DMS153 treated with DMSO at 0.1 percent for 48 hours (cell line): ENCODE measurements at regions not wholly inside any gene's neighbourhood (a gene's known extent, or its start where the extent isn't known, plus 50 kb on each side); places are given as distances from the start of the nearest gene placed in this dataset.

Experiments
- DNase-seq: peaks from one replicate; lab custom pipeline; 2025; ENCODE audit not compliant: unreplicated experiment; lab: John Stamatoyannopoulos, UW

GRCh38 chr3:40979962-40980361 is 219.3 kb upstream of the CTNNB1 start:
- DNase-seq, result no peak

DNA sequence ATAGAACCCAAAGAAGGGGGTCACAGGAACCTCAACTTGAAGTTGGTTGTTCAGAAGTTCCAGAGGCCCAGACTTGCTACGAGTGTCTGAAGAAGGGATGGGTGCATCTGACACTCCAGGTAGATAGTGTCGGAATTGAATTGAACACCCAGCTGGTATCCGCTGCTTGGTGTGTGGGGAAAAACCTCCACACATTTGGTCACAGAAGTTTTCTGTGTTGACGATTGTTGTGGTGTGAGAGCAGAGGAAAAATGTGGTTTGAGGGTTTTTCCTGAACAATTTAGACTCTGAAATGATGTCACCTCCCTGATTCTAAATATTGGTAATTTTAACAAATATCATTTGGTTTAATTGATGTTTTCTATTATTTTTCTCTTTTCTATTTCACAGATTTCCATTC is 218.8 kb upstream of the CTNNB1 start:
- no peak for DNase-seq

DNA sequence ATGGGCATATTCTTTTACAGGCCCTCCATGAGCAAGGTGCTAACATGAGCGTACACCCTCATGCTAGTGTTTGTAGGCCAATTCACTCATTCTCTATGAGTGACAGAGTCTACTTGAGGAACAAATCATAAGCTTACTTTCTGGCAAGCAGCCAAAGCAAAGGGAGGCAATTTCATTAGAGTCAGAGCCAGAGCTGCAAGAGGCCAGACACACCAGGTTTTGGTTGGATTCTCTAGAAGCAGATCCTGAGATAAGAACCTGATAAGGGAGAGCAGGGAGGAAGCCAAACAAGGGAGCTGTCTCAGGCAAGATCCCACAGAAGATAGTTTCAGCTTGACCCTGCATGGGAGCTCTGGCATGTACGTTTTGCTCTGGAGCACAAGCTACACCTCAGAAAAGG is 214.1 kb upstream of the CTNNB1 start:
- DNase-seq, result no peak

DNA sequence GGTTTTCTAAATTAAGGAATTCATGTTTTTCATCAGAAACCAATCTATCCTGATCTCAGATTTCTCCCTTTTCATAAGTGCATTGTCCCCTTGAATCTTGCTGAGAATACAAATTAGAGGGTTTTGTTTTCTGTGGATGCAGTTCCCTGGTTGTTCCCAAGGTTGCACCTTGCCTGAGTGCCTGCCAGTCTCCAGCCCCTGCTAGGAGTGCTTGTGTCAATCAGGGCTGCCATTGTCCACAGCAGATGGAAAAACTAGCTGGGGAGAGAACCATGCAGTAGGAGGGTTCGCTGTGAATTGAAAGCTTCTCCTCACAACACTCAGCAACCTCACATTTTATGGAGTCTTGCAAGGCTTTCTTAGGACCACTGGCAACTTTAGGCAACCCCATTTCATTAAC is 210.8 kb upstream of the CTNNB1 start:
- DNase-seq, result no peak

DNA sequence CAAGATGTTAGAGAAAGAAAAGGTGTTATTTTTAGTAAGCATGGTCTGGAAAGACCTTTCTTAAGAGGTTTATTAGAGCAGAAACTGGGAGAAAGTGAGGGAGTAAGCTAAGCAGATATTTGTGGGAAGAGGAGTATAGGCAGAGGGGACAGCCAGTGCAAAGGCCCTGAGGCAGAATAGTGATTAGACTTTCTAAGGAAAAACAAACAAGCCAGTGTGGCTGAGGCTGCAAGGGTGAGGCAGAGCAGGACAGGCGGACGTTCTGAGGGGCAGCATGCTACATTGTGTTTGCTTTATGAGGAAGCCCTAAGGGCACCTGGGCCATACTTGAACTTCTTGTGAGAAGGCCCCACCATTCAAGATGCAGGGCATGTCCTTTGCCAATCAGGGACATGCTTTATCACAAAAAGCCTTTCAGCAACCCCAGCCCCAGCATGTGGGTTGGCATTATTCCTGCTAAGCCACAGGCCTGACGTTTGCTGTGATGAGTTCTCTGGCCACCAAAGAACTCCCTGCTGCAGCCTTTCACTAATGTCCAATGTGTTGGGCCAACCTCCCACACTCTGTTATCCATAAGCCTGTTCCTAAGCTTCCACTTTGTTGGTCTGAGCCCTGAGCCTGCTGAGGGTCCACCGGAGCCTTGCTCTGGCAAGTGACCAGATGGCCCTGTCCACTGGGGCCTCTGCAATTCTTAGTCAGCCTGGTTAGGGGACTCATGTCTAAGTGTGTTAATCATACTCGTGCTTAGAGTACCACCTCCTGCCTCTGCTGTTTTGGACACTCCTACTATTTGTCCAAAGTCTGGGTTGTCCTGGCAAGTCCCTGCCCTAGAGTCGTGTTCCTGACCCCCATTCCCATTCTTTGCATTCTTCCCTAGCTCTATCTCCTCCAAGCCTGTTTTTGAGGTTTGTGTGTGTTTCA is 209.9 kb upstream of the CTNNB1 start:
- DNase-seq, result no peak

DNA sequence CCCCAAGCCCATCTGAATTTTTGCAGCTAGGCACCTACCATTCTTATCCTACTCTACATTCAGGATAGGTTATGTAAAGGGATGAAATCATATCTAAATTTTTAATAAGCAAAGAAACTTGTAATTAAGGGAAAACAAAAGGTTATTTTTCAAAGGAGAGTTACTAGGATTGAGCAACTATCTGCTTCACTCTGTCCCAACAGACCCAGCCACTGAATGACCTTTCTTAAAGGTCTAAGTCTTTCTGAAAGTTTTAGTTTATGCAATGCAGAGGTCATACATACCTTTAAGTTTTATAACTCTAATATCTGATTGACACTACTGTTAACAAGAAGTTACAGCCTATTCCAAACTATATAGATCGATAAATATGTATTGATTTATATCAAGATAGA is 209.2 kb upstream of the CTNNB1 start:
- no peak for DNase-seq

DNA sequence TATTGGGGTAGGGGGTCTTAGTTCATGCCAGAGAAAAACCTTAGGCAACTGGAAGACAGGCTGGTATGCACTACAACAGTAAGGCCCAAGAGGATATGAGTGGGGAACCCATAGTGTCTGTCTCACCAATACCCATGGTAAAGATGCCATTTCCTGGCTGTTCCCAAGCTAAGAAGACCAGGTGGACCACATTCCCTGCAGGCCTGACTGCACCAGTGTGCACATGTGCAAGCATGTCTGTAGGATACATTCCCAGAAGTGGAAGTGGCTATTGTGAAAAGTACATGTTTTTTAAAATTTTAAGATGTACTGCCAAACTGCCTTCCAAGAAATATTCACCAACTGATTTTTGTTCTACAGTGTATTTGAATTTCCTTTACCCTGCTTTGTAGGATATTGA is 207.3 kb upstream of the CTNNB1 start:
- DNase-seq, result no peak

- no peak for DNase-seq
Observed at GRCh38 chr3:40994611-40995010, 204.7 kb upstream of the CTNNB1 start.

GRCh38 chr3:40995271-40995670 is 204.0 kb upstream of the CTNNB1 start:
- no peak for DNase-seq

DNA sequence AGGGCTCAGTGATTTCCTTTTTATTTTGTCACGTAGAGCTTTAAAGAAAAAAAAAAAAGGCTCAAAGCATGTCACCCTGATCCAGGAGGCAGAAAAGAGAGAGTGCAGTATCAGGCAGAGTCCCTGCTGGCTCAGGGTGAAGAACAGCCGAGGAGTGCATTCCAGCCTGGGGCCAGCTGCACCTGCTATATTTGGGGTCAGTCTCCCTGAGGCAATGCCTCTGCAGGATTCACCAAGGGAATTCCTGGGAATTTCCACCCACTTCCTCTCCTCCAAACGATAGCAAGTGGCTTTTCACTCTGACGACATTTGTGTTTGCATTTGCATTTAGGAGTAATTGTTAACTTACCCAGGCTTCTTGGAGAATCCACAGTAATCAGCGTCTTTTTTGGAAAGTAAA is 202.9 kb upstream of the CTNNB1 start:
- no peak for DNase-seq

DNA sequence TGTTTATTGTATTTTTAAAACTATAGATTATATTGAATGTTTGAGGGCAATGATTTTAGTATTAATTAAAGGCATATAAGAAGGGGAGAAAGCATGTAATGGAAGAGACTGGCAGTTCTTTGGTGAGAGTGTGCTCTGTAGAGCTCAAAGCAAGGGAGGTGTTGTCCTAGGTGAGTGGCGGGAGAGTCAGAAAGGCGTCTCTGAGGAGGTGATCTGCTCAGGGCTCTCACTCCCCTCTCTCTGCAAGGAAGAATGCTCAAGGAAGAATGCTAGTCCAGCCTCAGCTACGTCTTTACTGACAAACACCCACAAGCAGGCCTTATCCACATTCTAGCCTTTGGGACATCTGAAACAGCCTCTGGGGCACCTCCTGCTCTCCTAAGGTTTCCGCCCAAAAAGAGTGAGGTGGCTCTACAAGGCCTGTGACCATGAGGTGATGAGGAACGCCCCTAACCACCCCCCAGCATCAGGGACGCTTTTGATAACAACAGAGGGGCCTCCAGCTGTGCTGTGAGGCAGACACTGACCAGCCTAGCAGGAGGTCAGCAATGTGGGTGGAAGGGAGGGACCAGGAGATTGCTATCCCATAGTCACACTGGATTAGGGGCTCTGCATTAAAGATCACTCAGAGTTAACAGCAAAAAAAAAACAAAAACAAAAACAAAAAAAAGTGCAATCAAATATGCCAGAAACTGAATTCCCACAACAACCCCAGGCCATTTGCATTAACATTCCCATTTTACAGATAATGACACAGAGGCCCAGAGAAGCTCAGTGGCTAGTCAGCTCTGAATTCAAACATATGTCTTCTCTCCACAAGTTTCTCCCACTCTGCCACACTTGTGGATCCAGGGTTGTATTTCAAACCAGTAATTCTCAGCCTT is 202.2 kb upstream of the CTNNB1 start:
- DNase-seq, result no peak

DNA sequence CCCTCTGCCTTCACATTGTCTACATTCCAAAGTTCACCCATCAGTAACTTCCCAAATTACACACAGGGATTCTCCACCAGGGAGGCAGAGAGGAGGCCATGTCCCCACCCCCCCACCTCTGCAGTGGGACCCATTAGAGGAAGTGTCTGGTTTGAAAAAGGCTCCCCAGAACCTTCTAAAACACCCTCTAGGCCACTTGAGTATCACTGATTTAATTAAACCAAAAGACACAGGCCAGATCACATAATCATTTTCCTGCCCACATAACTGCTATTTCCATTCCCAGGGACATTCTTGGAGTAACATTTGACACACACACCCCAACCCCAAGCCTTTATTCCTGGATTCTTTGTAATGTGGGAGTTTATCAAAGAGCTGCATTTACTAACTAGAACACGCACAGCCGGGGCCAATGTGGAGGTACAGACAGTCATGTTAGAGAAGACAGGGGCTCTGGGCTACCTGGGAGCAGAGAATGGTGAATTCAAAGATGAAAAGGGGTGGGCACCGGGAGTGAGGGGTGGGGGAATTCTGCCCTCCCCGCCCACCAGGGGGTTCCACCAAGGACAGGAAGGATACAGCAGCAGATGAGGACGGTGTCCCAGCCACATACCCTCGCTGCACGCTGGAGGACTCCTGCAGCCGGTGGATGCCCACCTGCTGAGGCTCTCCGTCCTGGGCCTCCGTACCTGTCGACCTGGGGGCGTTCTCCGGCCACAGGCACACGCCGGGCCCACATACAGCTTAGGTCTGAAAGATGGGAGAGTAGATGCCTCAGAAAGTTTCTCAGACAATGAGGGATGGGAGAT is 201.4 kb upstream of the CTNNB1 start:
- no peak for DNase-seq

- no peak for DNase-seq
Observed at GRCh38 chr3:40999682-41000081, 199.6 kb upstream of the CTNNB1 start.

DNA sequence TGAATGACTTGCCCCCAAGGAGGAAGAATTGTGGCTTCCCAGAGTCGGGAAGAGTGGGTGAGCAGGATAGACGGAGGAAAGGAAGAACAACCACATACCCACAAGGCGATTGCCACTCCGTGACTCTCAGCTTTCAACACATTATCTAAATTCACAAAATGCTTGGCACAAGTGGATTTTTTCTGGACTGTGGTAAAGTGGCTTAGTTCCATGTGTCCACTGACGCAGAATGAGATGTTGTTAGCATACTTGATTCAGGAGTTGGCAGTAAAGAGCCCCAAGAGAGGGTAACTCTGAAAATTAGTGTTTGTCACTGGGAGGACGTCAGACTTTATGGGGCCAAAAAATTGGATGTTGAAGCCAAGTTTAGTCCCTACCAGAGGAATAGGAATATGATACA is 198.8 kb upstream of the CTNNB1 start:
- no peak for DNase-seq

GRCh38 chr3:41001556-41001955 is 197.7 kb upstream of the CTNNB1 start:
- DNase-seq, result peak; percentile 1

DNA sequence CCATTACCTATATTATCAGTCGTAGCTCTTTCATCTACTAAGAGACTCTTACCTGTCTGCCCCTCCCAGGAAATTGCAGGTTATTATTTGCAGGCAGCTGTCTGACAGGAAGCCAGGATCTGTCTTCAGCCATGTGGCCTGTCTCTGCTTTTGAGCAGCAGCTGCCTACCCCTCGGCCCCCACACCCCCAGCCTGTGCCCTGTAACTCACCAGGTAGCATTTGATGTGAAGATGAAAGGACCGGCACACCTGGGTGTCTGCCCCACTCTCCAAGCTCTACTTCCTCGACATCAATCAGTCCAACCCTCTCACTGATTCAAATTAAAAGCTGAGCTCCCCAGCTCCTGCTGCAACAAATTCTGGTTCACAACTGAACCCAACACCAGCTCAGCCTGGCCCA is 197.2 kb upstream of the CTNNB1 start:
- peak; percentile 10 for DNase-seq

DNA sequence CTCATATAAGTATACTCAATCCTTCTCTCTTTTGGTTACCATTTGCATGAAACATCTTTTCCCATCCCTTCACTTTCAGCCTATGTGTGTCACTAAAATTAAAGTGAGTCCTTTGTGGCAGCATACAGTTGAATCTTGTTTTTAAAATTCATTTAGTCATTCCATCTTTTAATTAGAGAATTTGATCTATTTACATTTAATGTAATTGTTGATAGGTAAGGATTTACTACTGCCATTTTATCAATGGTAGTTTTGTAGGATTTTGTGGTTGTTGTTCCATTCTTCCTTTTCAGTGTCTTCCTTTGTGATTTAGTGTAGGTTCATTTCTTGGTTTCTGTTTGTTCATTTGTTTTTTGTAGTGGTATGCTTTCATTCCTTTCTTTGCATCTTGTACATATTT is 191.9 kb upstream of the CTNNB1 start:
- DNase-seq, result no peak

DNA sequence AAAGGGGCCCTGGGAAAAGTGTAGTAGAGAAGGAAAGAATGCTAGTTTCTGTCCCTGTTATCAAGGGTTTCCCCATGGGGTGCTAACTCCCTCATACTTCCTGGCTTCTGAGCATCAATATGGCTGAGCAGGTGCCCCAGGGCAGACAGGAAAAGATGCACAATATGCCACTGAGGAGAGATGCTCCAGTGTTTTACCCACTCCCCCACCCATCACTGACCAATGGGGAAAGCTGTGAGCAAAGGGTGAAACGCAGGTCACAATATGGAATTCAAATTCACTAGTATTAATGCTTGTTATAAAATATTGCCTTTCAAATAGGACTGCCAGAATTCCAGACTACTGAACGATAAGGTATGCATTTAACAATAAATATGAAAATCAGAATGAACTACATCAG is 187.5 kb upstream of the CTNNB1 start:
- DNase-seq, result no peak

- no peak for DNase-seq
Observed at GRCh38 chr3:41018855-41019254, 180.4 kb upstream of the CTNNB1 start.

DNA sequence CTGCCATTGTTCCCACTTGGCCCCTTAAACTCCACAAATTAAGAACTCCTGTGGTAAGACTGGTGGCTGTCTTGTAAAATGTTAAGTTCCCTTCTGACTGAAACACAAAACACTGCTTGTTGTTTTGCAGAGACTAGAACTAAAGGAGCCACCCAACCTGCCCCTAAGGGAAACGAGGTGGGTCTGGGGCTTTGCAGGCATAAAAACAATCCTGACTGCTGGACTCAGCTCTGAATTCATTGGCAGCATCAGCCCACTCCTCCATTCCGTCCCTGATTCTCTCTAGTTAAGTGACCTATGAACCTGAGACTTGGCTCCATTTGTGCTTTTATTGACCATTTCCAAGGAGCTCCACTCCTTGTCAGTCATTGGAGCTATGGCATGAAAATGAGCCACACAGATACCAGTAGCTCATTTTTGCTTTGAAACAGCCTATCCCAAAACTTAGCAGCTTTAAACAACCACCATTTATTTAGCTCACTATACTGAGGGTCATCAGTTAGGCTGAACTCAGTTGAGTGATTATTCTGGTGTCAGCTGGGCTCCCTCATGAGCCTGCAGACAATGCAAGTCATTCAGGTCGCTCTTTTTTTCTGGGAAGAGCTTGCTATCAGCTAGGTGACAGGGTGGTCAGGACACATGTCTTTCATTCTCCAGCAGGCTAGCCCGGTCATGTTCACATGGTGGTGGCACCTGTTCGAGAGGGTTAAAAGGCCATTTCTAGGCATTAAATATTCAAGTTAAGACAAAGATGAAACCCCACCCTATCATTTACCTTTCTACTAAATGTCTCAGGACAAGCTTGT is 175.1 kb upstream of the CTNNB1 start:
- DNase-seq, result no peak
